ENCODE measurements at regions not wholly inside any gene's neighbourhood (a gene's known extent, or its start where the extent isn't known, plus 50 kb on each side); places are given as distances from the start of the nearest gene placed in this dataset.

- no peak for DNase-seq
Observed at GRCh38 chr7:12949060-12949931, 261.9 kb downstream of the ARL4A start.

- DNase-seq = no peak
Observed at GRCh38 chr7:12951397-12951801, 264.0 kb downstream of the ARL4A start.

GRCh38 chr7:12954380-12955033 lies 267.1 kb downstream of the ARL4A start:
- no peak for DNase-seq

- DNase-seq = no peak
Observed at GRCh38 chr7:12957487-12957886, 270.1 kb downstream of the ARL4A start.

- no peak for DNase-seq
Observed at GRCh38 chr7:12961910-12962480, 274.6 kb downstream of the ARL4A start.

- DNase-seq = no peak
Observed at GRCh38 chr7:12963435-12963834, 276.0 kb downstream of the ARL4A start.

- DNase-seq = no peak
Observed at GRCh38 chr7:12964836-12965235, 277.4 kb downstream of the ARL4A start.

- no peak for DNase-seq
Observed at GRCh38 chr7:12965767-12966166, 278.3 kb downstream of the ARL4A start.

GRCh38 chr7:12967322-12967721 lies 279.9 kb downstream of the ARL4A start:
- no peak for DNase-seq

GRCh38 chr7:12968836-12969422 lies 281.5 kb downstream of the ARL4A start:
- DNase-seq = no peak

GRCh38 chr7:12970626-12971025 lies 283.2 kb downstream of the ARL4A start:
- DNase-seq = no peak

- DNase-seq = no peak
Observed at GRCh38 chr7:12974451-12975166, 287.2 kb downstream of the ARL4A start.

- no peak for DNase-seq
Observed at GRCh38 chr7:12975412-12975811, 288.0 kb downstream of the ARL4A start.

- no peak for DNase-seq
Observed at GRCh38 chr7:12979181-12979580, 291.7 kb downstream of the ARL4A start.

- no peak for DNase-seq
Observed at GRCh38 chr7:12982178-12982577, 294.7 kb downstream of the ARL4A start.

GRCh38 chr7:12984117-12984516 lies 296.7 kb downstream of the ARL4A start:
- no peak for DNase-seq

GRCh38 chr7:12985228-12985627 lies 297.8 kb downstream of the ARL4A start:
- DNase-seq = no peak

GRCh38 chr7:12985752-12986151 lies 298.3 kb downstream of the ARL4A start:
- DNase-seq = no peak

GRCh38 chr7:12987238-12987637 lies 299.8 kb downstream of the ARL4A start:
- DNase-seq = peak; percentile 10

- DNase-seq = no peak
Observed at GRCh38 chr7:12990440-12990839, 303.0 kb downstream of the ARL4A start.

GRCh38 chr7:12993025-12993424 lies 305.6 kb downstream of the ARL4A start:
- no peak for DNase-seq

- no peak for DNase-seq
Observed at GRCh38 chr7:12995912-12996469, 308.6 kb downstream of the ARL4A start.

GRCh38 chr7:13007331-13007730 lies 319.9 kb downstream of the ARL4A start:
- DNase-seq = no peak
